Keratinocyte (primary cell): ENCODE measurements at regions not wholly inside any gene's neighbourhood (a gene's known extent, or its start where the extent isn't known, plus 50 kb on each side); places are given as distances from the start of the nearest gene placed in this dataset.

Source experiments
- DNase-seq: peaks from one replicate; pipeline ENCODE4 v3.0.0-alpha.2; 2011; ENCODE audit warnings: low read depth, missing footprints, low spot score
- FAIRE-seq: peaks from 2 replicates; lab custom pipeline; 2011; peaks lifted over from hg19 to GRCh38; lab: Jason Lieb, UNC
- H2AFZ ChIP-seq: 2 replicates; pipeline ENCODE4 v1.6.0; 2012; ENCODE audit warnings: low read length, control low read depth, inconsistent platforms; ENCODE audit not compliant: control insufficient read depth
- H3K27ac ChIP-seq: 2 replicates; pipeline ENCODE4 v1.5.1; 2011; ENCODE audit warnings: low read length; ENCODE audit not compliant: control insufficient read depth, insufficient read depth
- H3K27me3 ChIP-seq: 3 replicates; pipeline ENCODE4 v1.6.0; 2011; ENCODE audit warnings: low read length; ENCODE audit not compliant: control insufficient read depth, insufficient read depth; ENCODE audit errors: extremely low read depth
- H3K36me3 ChIP-seq, 2 experiments: 2 replicates in 1 of 2; 3 replicates in 1 of 2; pipeline ENCODE4 v1.5.1; 2011; ENCODE audit warnings: low read length in 2 of 2, mild to moderate bottlenecking in 1 of 2; ENCODE audit not compliant: control insufficient read depth in 2 of 2, insufficient read depth in 2 of 2; ENCODE audit errors: extremely low read depth in 1 of 2
- H3K4me1 ChIP-seq: 3 replicates; pipeline ENCODE4 v1.5.1; 2011; ENCODE audit warnings: low read length; ENCODE audit not compliant: control insufficient read depth, insufficient read depth; ENCODE audit errors: extremely low read depth
- H3K4me2 ChIP-seq: 3 replicates; pipeline ENCODE4 v1.6.0; 2011; ENCODE audit warnings: low read depth, low read length; ENCODE audit not compliant: control insufficient read depth, insufficient read depth; ENCODE audit errors: extremely low read depth
- H3K4me3 ChIP-seq, 3 experiments: fragments of 200-600 bp in 1 of 3; sonication (generic) in 1 of 3; 2 replicates in 2 of 3; 3 replicates in 1 of 3; pipeline ENCODE4 v1.5.1; 2011 to 2016; ENCODE audit warnings: low read length in 3 of 3, mild to moderate bottlenecking in 3 of 3, control low read depth in 2 of 3, inconsistent platforms in 1 of 3, low read depth in 1 of 3, mixed read lengths in 1 of 3, mixed run types in 1 of 3, moderate library complexity in 1 of 3; ENCODE audit not compliant: control insufficient read depth in 2 of 3, insufficient read depth in 2 of 3; ENCODE audit errors: extremely low read depth in 1 of 3
- H3K79me2 ChIP-seq: 2 replicates; pipeline ENCODE4 v1.6.0; 2012; ENCODE audit warnings: low read length; ENCODE audit not compliant: control insufficient read depth, insufficient read depth
- H3K9ac ChIP-seq: 3 replicates; pipeline ENCODE4 v1.6.0; 2011; ENCODE audit warnings: low read length; ENCODE audit not compliant: control insufficient read depth, insufficient read depth; ENCODE audit errors: extremely low read depth
- H3K9me1 ChIP-seq: 3 replicates; pipeline ENCODE4 v1.6.0; 2011; ENCODE audit warnings: low read length; ENCODE audit not compliant: control insufficient read depth, insufficient read depth; ENCODE audit errors: extremely low read depth
- H3K9me3 ChIP-seq: 2 replicates; pipeline ENCODE4 v1.5.1; 2012; ENCODE audit warnings: low read depth, low read length; ENCODE audit not compliant: control insufficient read depth
- H4K20me1 ChIP-seq: 3 replicates; pipeline ENCODE4 v1.6.0; 2011; ENCODE audit warnings: low read length; ENCODE audit not compliant: control insufficient read depth, insufficient read depth; ENCODE audit errors: extremely low read depth
- CTCF ChIP-seq, 3 experiments: IDR thresholded peaks in 1 of 3; conservative IDR thresholded peaks in 1 of 3; optimal IDR thresholded peaks in 1 of 3; 2 replicates in 2 of 3; 3 replicates in 1 of 3; pipeline versions ENCODE3 to v1.5.1; 2011; ENCODE audit warnings: low read length in 3 of 3, mild to moderate bottlenecking in 3 of 3, moderate library complexity in 2 of 3, control low read depth in 1 of 3, inconsistent platforms in 1 of 3; ENCODE audit not compliant: insufficient read depth in 2 of 3; ENCODE audit errors: extremely low read depth in 1 of 3
- EZH2 ChIP-seq: IDR thresholded peaks from one replicate; pipeline ENCODE4 v1.6.1; 2012; ENCODE audit warnings: inconsistent platforms, mild to moderate bottlenecking, low read length, moderate library complexity
- dilution Hi-C: fragments of 300-500 bp; cut with MboI; formaldehyde crosslinking; loops from one replicate; pipeline ENCODE4 v1.7.0; 2020; ENCODE audit warnings: low sequenced_read_pairs; ENCODE audit not compliant: extremely low pct_ligation_motif_present

- no peaks in the 10 kb centered on the region for H3K79me2 ChIP-seq
- no peaks in the 10 kb centered on the region for H3K27me3 ChIP-seq
- no peak for DNase-seq
- TF ChIP-seq CTCF (optimal IDR thresholded peaks at IDR 0.05 in 1 of 3, IDR thresholded peaks at IDR 0.05 in 1 of 3, conservative IDR thresholded peaks at IDR 0.05 in 1 of 3; ENCODE audit: extremely low read depth in 1 of 3, insufficient read depth in 2 of 3, low read length in 3 of 3) = no peak
- TF ChIP-seq EZH2 = no peak
- dilution Hi-C loops = no loop called here
- H3K9me1 ChIP-seq = no peaks in the 10 kb centered on the region
- H3K27ac ChIP-seq = no peak overlapping the region
- no peaks in the 10 kb centered on the region for H4K20me1 ChIP-seq
- no peaks in the 10 kb centered on the region for H3K9me3 ChIP-seq
- H3K9ac ChIP-seq = no peak overlapping the region
- no peak overlapping the region for H2AFZ ChIP-seq
- no peak for FAIRE-seq
- no peak overlapping the region for H3K4me2 ChIP-seq
- no peaks in the 10 kb centered on the region for H3K4me1 ChIP-seq
- H3K4me3 ChIP-seq = no peak overlapping the region
- H3K36me3 ChIP-seq = no peaks in the 10 kb centered on the region
These were observed 333.1 kb downstream of the ETV1 start for GRCh38 chr7:13656330-13656729.

DNA sequence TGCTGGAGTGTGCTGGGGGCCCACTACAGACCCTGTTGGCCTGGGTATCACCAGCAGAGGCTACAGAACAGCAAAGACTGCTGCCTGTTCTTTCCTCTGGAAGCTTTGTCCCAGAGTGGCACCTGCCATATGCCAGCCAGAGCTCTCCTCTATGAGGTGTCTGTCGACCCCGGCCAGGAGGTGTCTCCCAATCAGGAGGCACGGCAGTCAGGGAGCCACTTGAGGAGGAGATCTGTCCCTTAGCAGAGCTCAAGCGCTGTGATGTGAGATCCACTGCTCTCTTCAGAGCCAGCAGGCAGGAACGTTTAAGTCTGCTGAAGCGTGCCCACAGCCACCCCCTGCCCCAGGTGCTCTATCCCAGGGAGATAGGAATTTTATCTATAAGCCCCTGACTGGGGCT is 316.2 kb downstream of the ETV1 start:
- no peaks in the 10 kb centered on the region for H4K20me1 ChIP-seq
- no peaks in the 10 kb centered on the region for H3K9me1 ChIP-seq
- no peaks in the 10 kb centered on the region for H3K36me3 ChIP-seq
- H3K9me3 ChIP-seq = no peaks in the 10 kb centered on the region
- H3K9ac ChIP-seq = no peak overlapping the region
- DNase-seq (no peak), FAIRE-seq (no peak)
- no peak overlapping the region for H3K4me3 ChIP-seq
- no peaks in the 10 kb centered on the region for H3K4me1 ChIP-seq
- H2AFZ ChIP-seq = no peak overlapping the region
- H3K79me2 ChIP-seq = no peaks in the 10 kb centered on the region
- dilution Hi-C loops = no loop called here
- no peak overlapping the region for H3K4me2 ChIP-seq
- no peak overlapping the region for H3K27ac ChIP-seq
- TF ChIP-seq EZH2 (no peak), CTCF (optimal IDR thresholded peaks at IDR 0.05 in 1 of 3, IDR thresholded peaks at IDR 0.05 in 1 of 3, conservative IDR thresholded peaks at IDR 0.05 in 1 of 3; ENCODE audit: extremely low read depth in 1 of 3, insufficient read depth in 2 of 3, low read length in 3 of 3) (no peak)
- no peaks in the 10 kb centered on the region for H3K27me3 ChIP-seq
